ENCODE measurements at regions not wholly inside any gene's neighbourhood (a gene's known extent, or its start where the extent isn't known, plus 50 kb on each side); places are given as distances from the start of the nearest gene placed in this dataset.

DNA sequence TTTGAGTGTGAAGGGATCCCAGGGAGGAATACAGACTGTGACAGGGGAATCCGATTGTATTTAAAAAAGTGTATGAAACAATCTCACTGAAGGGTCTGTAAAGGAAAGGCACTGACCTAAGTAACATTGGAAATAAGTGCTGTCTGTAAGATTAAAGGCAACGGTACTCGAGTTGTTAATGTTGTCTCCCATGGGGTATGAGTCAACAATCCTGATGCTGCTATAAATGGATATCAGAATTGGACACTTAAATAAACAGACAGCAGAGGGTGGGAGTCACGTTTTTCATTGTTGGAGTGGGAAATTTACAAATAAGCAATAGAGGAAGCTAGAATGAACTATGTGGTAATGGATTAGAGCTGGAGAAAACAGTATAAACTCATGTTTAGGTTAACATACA lies 452.4 kb upstream of the RGPD4 start:
- H4K20me1 ChIP-seq (ENCODE audit: insufficient read depth), result no peaks in the 10 kb centered on the region
- H3F3A ChIP-seq (ENCODE audit: insufficient read depth, low read length, poor library complexity, severe bottlenecking), result no peaks in the 10 kb centered on the region
- H3K79me2 ChIP-seq (replicated peaks; ENCODE audit: insufficient read depth, low read length), result no peaks in the 10 kb centered on the region
- no peak overlapping the region for H2AFZ ChIP-seq (ENCODE audit: low read depth, low read length)
- H3K27ac ChIP-seq (ENCODE audit: low read length), result no peak overlapping the region
- no peaks in the 10 kb centered on the region for H3K36me3 ChIP-seq (ENCODE audit: insufficient read depth, low read length)
- no peak overlapping the region for H3K9ac ChIP-seq (ENCODE audit: low read length)
- H3K27me3 ChIP-seq (ENCODE audit: insufficient read depth, low read depth, low read length), result no peaks in the 10 kb centered on the region
- TF ChIP-seq EP300 (conservative IDR thresholded peaks at IDR 0.05; ENCODE audit: poor library complexity, severe bottlenecking) (no peak), TAF1 (IDR thresholded peaks at IDR 0.05; ENCODE audit: low read depth) (no peak), POLR2AphosphoS5 (IDR thresholded peaks at IDR 0.05) (no peak), MXI1 (conservative IDR thresholded peaks at IDR 0.05; ENCODE audit: poor library complexity, severe bottlenecking) (no peak), EZH2 (IDR thresholded peaks at IDR 0.05; ENCODE audit: borderline replicate concordance, insufficient read depth, low read length, poor library complexity, severe bottlenecking) (no peak), CTCF (IDR thresholded peaks at IDR 0.05; ENCODE audit: poor library complexity, severe bottlenecking) (no peak), SMC3 (conservative IDR thresholded peaks at IDR 0.05; ENCODE audit: poor library complexity) (no peak), RAD21 (conservative IDR thresholded peaks at IDR 0.05) (no peak)
- TF ChIP-seq, protein P1, sequence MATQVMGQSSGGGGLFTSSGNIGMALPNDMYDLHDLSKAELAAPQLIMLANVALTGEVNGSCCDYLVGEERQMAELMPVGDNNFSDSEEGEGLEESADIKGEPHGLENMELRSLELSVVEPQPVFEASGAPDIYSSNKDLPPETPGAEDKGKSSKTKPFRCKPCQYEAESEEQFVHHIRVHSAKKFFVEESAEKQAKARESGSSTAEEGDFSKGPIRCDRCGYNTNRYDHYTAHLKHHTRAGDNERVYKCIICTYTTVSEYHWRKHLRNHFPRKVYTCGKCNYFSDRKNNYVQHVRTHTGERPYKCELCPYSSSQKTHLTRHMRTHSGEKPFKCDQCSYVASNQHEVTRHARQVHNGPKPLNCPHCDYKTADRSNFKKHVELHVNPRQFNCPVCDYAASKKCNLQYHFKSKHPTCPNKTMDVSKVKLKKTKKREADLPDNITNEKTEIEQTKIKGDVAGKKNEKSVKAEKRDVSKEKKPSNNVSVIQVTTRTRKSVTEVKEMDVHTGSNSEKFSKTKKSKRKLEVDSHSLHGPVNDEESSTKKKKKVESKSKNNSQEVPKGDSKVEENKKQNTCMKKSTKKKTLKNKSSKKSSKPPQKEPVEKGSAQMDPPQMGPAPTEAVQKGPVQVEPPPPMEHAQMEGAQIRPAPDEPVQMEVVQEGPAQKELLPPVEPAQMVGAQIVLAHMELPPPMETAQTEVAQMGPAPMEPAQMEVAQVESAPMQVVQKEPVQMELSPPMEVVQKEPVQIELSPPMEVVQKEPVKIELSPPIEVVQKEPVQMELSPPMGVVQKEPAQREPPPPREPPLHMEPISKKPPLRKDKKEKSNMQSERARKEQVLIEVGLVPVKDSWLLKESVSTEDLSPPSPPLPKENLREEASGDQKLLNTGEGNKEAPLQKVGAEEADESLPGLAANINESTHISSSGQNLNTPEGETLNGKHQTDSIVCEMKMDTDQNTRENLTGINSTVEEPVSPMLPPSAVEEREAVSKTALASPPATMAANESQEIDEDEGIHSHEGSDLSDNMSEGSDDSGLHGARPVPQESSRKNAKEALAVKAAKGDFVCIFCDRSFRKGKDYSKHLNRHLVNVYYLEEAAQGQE (IDR thresholded peaks at IDR 0.05; ENCODE audit: borderline replicate concordance), result no peak
- H3K4me3 ChIP-seq (ENCODE audit: low read length), result no peak overlapping the region
- H3K9me3 ChIP-seq (ENCODE audit: low read length), result peaks cover 3% of the 10 kb centered on the region
- no peaks in the 10 kb centered on the region for H3K9me2 ChIP-seq (ENCODE audit: insufficient read depth, low read length)
- H3K4me2 ChIP-seq (ENCODE audit: low read length), result no peak overlapping the region

DNA sequence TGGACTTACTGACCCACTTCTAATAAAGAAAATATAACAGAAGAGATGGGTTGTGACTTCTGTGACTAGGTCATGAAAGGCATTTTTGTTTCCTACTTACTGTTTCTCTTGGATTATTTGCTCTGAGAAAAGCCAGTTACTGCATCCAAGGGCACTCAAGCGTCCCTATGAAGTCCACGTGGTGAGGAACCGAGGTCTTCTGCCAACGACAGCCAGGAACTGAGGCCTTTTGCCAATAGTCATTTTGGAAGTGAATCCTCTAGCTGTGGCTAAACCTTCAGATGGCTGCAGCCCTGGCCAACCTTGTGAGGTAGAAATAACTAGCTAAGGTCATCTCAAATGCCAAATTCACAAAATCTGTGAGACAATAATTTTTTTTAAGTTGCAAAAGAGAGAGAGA lies 449.8 kb upstream of the RGPD4 start:
- H3K27me3 ChIP-seq (ENCODE audit: insufficient read depth, low read depth, low read length), result no peaks in the 10 kb centered on the region
- no peak overlapping the region for H3K4me3 ChIP-seq (ENCODE audit: low read length)
- H3K9me3 ChIP-seq (ENCODE audit: low read length), result peaks cover 3% of the 10 kb centered on the region
- no peaks in the 10 kb centered on the region for H3K36me3 ChIP-seq (ENCODE audit: insufficient read depth, low read length)
- no peaks in the 10 kb centered on the region for H3K9me2 ChIP-seq (ENCODE audit: insufficient read depth, low read length)
- H4K20me1 ChIP-seq (ENCODE audit: insufficient read depth), result no peaks in the 10 kb centered on the region
- H3F3A ChIP-seq (ENCODE audit: insufficient read depth, low read length, poor library complexity, severe bottlenecking), result no peaks in the 10 kb centered on the region
- no peak overlapping the region for H3K27ac ChIP-seq (ENCODE audit: low read length)
- H3K79me2 ChIP-seq (replicated peaks; ENCODE audit: insufficient read depth, low read length), result no peaks in the 10 kb centered on the region
- no peak overlapping the region for H3K9ac ChIP-seq (ENCODE audit: low read length)
- no peak overlapping the region for H3K4me2 ChIP-seq (ENCODE audit: low read length)
- no peak for TF ChIP-seq CTCF (IDR thresholded peaks at IDR 0.05; ENCODE audit: poor library complexity, severe bottlenecking)
- TF ChIP-seq EP300 (conservative IDR thresholded peaks at IDR 0.05; ENCODE audit: poor library complexity, severe bottlenecking), result no peak
- no peak for TF ChIP-seq TAF1 (IDR thresholded peaks at IDR 0.05; ENCODE audit: low read depth)
- TF ChIP-seq EZH2 (IDR thresholded peaks at IDR 0.05; ENCODE audit: borderline replicate concordance, insufficient read depth, low read length, poor library complexity, severe bottlenecking), result no peak
- TF ChIP-seq, protein P1 (IDR thresholded peaks at IDR 0.05; ENCODE audit: borderline replicate concordance), result no peak
- TF ChIP-seq SMC3 (conservative IDR thresholded peaks at IDR 0.05; ENCODE audit: poor library complexity), result no peak
- no peak for TF ChIP-seq RAD21 (conservative IDR thresholded peaks at IDR 0.05)
- H2AFZ ChIP-seq (ENCODE audit: low read depth, low read length), result no peak overlapping the region
